Spinal cord (tissue), 9 donors: ENCODE measurements at regions not wholly inside any gene's neighbourhood (a gene's known extent, or its start where the extent isn't known, plus 50 kb on each side); places are given as distances from the start of the nearest gene placed in this dataset.

ENCODE experiments used
- DNase-seq, 6 donors: peaks; one replicate each; pipeline versions ENCODE4 v3.0.0 to v3.0.0-alpha.2; 2013 to 2015; ENCODE audit warnings: low spot score in 6 of 6, low read depth in 4 of 6
- H3K27ac ChIP-seq: one replicate; pipeline ENCODE4 v1.5.1; 2013; ENCODE audit warnings: low read depth, low read length, control low read depth
- H3K27me3 ChIP-seq: one replicate; pipeline ENCODE4 v1.6.1; 2013; ENCODE audit warnings: low read length; ENCODE audit not compliant: control insufficient read depth, insufficient read depth
- H3K36me3 ChIP-seq: one replicate; pipeline ENCODE4 v1.6.1; 2013; ENCODE audit warnings: low read length; ENCODE audit not compliant: control insufficient read depth, insufficient read depth
- H3K4me1 ChIP-seq: one replicate; pipeline ENCODE4 v1.6.1; 2013; ENCODE audit warnings: low read length; ENCODE audit not compliant: control insufficient read depth, insufficient read depth
- H3K4me3 ChIP-seq: one replicate; pipeline ENCODE4 v1.5.1; 2013; ENCODE audit warnings: low read depth, low read length, control low read depth
- H3K9me3 ChIP-seq: one replicate; pipeline ENCODE4 v1.6.1; 2013; ENCODE audit warnings: low read length; ENCODE audit not compliant: control insufficient read depth, insufficient read depth
- WGBS: methylation state at CpG from one replicate; pipeline ENCODE4 v1.1.5; 2013; ENCODE audit warnings: missing lambda C conversion rate; ENCODE audit not compliant: insufficient coverage; 5-methylcytosine and 5-hydroxymethylcytosine counted together
- donor health status: healthy.

GRCh38 chr12:83404521-83404920 is 717.8 kb downstream of the TMTC2 start:
- WGBS = 67% methylated on average over 1 of the region's 3 CpGs
- H3K27me3 ChIP-seq = no peaks in the 10 kb centered on the region

GRCh38 chr12:83390186-83390585 is 703.5 kb downstream of the TMTC2 start:
- no peaks in the 10 kb centered on the region for H3K4me1 ChIP-seq
- DNase-seq = no peak
- no peaks in the 10 kb centered on the region for H3K27me3 ChIP-seq
- H3K4me3 ChIP-seq = no peak overlapping the region
- H3K27ac ChIP-seq = no peak overlapping the region
- no peaks in the 10 kb centered on the region for H3K36me3 ChIP-seq
- no CpG with 5 or more reads among the region's 3 CpGs for whole genome bisulfite sequencing
- H3K9me3 ChIP-seq = no peaks in the 10 kb centered on the region

More at GRCh38 chr12:83404521-83404920, 717.8 kb downstream of the TMTC2 start:
- H3K4me1 ChIP-seq = no peaks in the 10 kb centered on the region
- H3K27ac ChIP-seq = no peak overlapping the region
- no peak overlapping the region for H3K4me3 ChIP-seq
- no peak for DNase-seq
- H3K9me3 ChIP-seq = no peaks in the 10 kb centered on the region
- H3K36me3 ChIP-seq = no peaks in the 10 kb centered on the region

GRCh38 chr12:83389237-83389996 is 702.7 kb downstream of the TMTC2 start:
- H3K27ac ChIP-seq = no peak overlapping the region
- no peak overlapping the region for H3K4me3 ChIP-seq
- WGBS = 81% methylated on average over 11 of the region's 16 CpGs
- H3K9me3 ChIP-seq = no peaks in the 10 kb centered on the region
- no peak for DNase-seq
- no peaks in the 10 kb centered on the region for H3K36me3 ChIP-seq
- H3K4me1 ChIP-seq = no peaks in the 10 kb centered on the region
- no peaks in the 10 kb centered on the region for H3K27me3 ChIP-seq

GRCh38 chr12:83388551-83388950 is 701.8 kb downstream of the TMTC2 start:
- no peaks in the 10 kb centered on the region for H3K4me1 ChIP-seq
- H3K27me3 ChIP-seq = no peaks in the 10 kb centered on the region
- no peaks in the 10 kb centered on the region for H3K9me3 ChIP-seq
- no peak overlapping the region for H3K4me3 ChIP-seq
- no peak overlapping the region for H3K27ac ChIP-seq
- no peak for DNase-seq
- H3K36me3 ChIP-seq = no peaks in the 10 kb centered on the region

- Histone ChIP-seq H3K27me3 (no peaks in the 10 kb centered on the region), H3K27ac (no peak overlapping the region), H3K4me3 (no peak overlapping the region), H3K36me3 (no peaks in the 10 kb centered on the region), H3K4me1 (no peaks in the 10 kb centered on the region), H3K9me3 (no peaks in the 10 kb centered on the region)
- WGBS = 80% methylated on average over 1 of the region's 3 CpGs
- peak in 1 of 6 donors; percentile 20 for DNase-seq
Observed at GRCh38 chr12:83386527-83387264, 700.0 kb downstream of the TMTC2 start.

GRCh38 chr12:83378186-83378727 is 691.6 kb downstream of the TMTC2 start:
- no peaks in the 10 kb centered on the region for H3K36me3 ChIP-seq
- H3K27ac ChIP-seq = no peak overlapping the region
- H3K4me1 ChIP-seq = no peaks in the 10 kb centered on the region
- no peak for DNase-seq
- no peak overlapping the region for H3K4me3 ChIP-seq
- 100% methylated on average over 1 of the region's 1 CpG for WGBS
- H3K27me3 ChIP-seq = no peaks in the 10 kb centered on the region
- no peaks in the 10 kb centered on the region for H3K9me3 ChIP-seq

- 94% methylated on average over 3 of the region's 5 CpGs for WGBS
- Histone ChIP-seq H3K36me3 (no peaks in the 10 kb centered on the region), H3K9me3 (no peaks in the 10 kb centered on the region), H3K4me1 (no peaks in the 10 kb centered on the region), H3K27ac (no peak overlapping the region), H3K4me3 (no peak overlapping the region), H3K27me3 (no peaks in the 10 kb centered on the region)
- DNase-seq = no peak
Observed at GRCh38 chr12:83365317-83365716, 678.6 kb downstream of the TMTC2 start.

- no peak overlapping the region for H3K27ac ChIP-seq
Observed at GRCh38 chr12:83361475-83361874, 674.8 kb downstream of the TMTC2 start.

GRCh38 chr12:83361071-83361470 is 674.4 kb downstream of the TMTC2 start:
- Histone ChIP-seq H3K27ac (no peak overlapping the region), H3K9me3 (no peaks in the 10 kb centered on the region), H3K4me1 (no peaks in the 10 kb centered on the region), H3K27me3 (no peaks in the 10 kb centered on the region), H3K36me3 (no peaks in the 10 kb centered on the region), H3K4me3 (no peak overlapping the region)
- DNase-seq = no peak

More at GRCh38 chr12:83361475-83361874, 674.8 kb downstream of the TMTC2 start:
- no peaks in the 10 kb centered on the region for H3K4me1 ChIP-seq
- no peaks in the 10 kb centered on the region for H3K9me3 ChIP-seq
- no peaks in the 10 kb centered on the region for H3K27me3 ChIP-seq
- H3K4me3 ChIP-seq = no peak overlapping the region
- WGBS = 60% methylated on average over 1 of the region's 2 CpGs
- H3K36me3 ChIP-seq = no peaks in the 10 kb centered on the region
- peak in 1 of 6 donors; percentile 5 for DNase-seq
